C4-2B (cell line): ENCODE measurements at regions not wholly inside any gene's neighbourhood (a gene's known extent, or its start where the extent isn't known, plus 50 kb on each side); places are given as distances from the start of the nearest gene placed in this dataset.

Experiments
- H3K27ac ChIP-seq: fragments of 450-650 bp; 2 replicates; pipeline ENCODE4 v1.5.1; 2017
- CTCF ChIP-seq: fragments of 450-650 bp; conservative IDR thresholded peaks from 2 replicates; pipeline ENCODE4 v1.5.1; 2017; ENCODE audit warnings: mild to moderate bottlenecking
- ZFX ChIP-seq: fragments of 450-650 bp; IDR thresholded peaks from 2 replicates; pipeline ENCODE4 v1.6.1; 2017

- no peak overlapping the region for H3K27ac ChIP-seq
- TF ChIP-seq ZFX (no peak), CTCF (no peak)
Observed at GRCh38 chr13:106220211-106220610, 315.3 kb downstream of the EFNB2 start.

- no peak overlapping the region for H3K27ac ChIP-seq
- TF ChIP-seq ZFX (no peak), CTCF (no peak)
Observed at GRCh38 chr13:106213028-106213757, 322.3 kb downstream of the EFNB2 start.

- H3K27ac ChIP-seq = no peak overlapping the region
- no peak for TF ChIP-seq ZFX
- TF ChIP-seq CTCF = no peak
Observed at GRCh38 chr13:106212386-106213010, 323.0 kb downstream of the EFNB2 start.

GRCh38 chr13:106210324-106210723 lies 325.1 kb downstream of the EFNB2 start:
- H3K27ac ChIP-seq = no peak overlapping the region
- TF ChIP-seq CTCF = no peak
- TF ChIP-seq ZFX = no peak

- no peak for TF ChIP-seq ZFX
- TF ChIP-seq CTCF = no peak
- H3K27ac ChIP-seq = no peak overlapping the region
Observed at GRCh38 chr13:106205871-106206270, 329.6 kb downstream of the EFNB2 start.

GRCh38 chr13:106197496-106197895 lies 338.0 kb downstream of the EFNB2 start:
- H3K27ac ChIP-seq = no peak overlapping the region
- no peak for TF ChIP-seq ZFX
- no peak for TF ChIP-seq CTCF

- no peak for TF ChIP-seq CTCF
- H3K27ac ChIP-seq = no peak overlapping the region
Observed at GRCh38 chr13:106187501-106188095, 347.9 kb downstream of the EFNB2 start.
